HUES48 (cell line): ENCODE measurements at regions not wholly inside any gene's neighbourhood (a gene's known extent, or its start where the extent isn't known, plus 50 kb on each side); places are given as distances from the start of the nearest gene placed in this dataset.

Experiments
- H3K27ac ChIP-seq: one replicate; pipeline ENCODE4 v1.7.0; 2013; ENCODE audit warnings: low read depth, low read length, inconsistent platforms
- H3K27me3 ChIP-seq: 2 replicates; pipeline ENCODE4 v1.6.1; 2013; ENCODE audit warnings: mild to moderate bottlenecking, low read length; ENCODE audit not compliant: control insufficient read depth, insufficient read depth
- H3K36me3 ChIP-seq: 2 replicates; pipeline ENCODE4 v1.6.1; 2013; ENCODE audit warnings: low read length; ENCODE audit not compliant: control insufficient read depth, insufficient read depth
- H3K4me1 ChIP-seq: 2 replicates; pipeline ENCODE4 v1.6.1; 2013; ENCODE audit warnings: mild to moderate bottlenecking, low read length; ENCODE audit not compliant: control insufficient read depth, insufficient read depth
- H3K4me3 ChIP-seq: 2 replicates; pipeline ENCODE4 v1.5.1; 2013; ENCODE audit warnings: mild to moderate bottlenecking, low read depth, low read length
- H3K9ac ChIP-seq: 2 replicates; pipeline ENCODE4 v1.6.1; 2013; ENCODE audit warnings: mild to moderate bottlenecking, low read depth, low read length, moderate library complexity
- H3K9me3 ChIP-seq: 2 replicates; pipeline ENCODE4 v1.6.1; 2013; ENCODE audit warnings: low read length; ENCODE audit not compliant: control insufficient read depth, insufficient read depth

DNA sequence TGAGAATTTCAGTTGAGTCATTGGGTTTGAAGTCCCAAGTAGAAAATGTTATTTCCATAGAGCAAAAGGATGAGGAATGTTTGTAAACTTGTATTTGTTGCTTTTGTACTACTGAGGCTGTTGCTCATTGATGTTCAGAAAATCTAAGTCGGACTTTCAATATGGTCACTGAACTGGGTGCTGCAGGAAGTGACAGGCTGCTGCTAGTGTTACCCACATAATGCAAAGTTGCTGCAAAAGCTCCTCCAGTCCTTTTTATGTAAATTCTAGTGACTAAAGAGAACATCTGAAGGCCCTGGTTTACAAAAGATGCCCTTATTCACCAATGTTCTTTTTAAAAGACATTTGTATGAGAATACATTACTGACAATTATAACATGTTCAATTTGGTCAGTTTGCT is 131.1 kb upstream of the FAM98A start:
- no peaks in the 10 kb centered on the region for H3K9me3 ChIP-seq
- H3K36me3 ChIP-seq: no peaks in the 10 kb centered on the region
- peaks cover 4% of the 10 kb centered on the region; the same call in 1 of the 2 replicates for H3K4me1 ChIP-seq
- H3K27ac ChIP-seq: no peak overlapping the region
- no peaks in the 10 kb centered on the region for H3K27me3 ChIP-seq
- no peak overlapping the region for H3K4me3 ChIP-seq
- H3K9ac ChIP-seq: no peak overlapping the region

DNA sequence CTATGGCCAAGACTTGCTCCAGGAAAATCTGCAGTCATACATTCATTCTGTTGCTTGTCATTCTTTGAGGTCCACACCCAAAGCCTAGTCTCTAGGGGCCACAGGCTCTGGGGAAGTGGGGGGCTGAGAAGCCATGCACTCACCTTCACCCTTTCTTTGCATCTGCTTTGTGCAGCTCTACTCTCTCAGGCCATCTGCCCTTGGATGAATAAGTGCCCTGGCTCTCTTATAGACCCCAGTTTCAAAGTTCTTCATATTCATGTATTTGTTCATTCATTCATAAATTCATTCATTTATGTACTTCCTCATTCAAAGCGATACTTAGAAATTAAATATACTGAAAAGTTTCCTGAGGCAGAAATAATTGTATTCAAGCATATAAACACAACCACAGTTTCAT is 130.3 kb upstream of the FAM98A start:
- H3K9me3 ChIP-seq: no peaks in the 10 kb centered on the region
- no peak overlapping the region for H3K27ac ChIP-seq
- H3K27me3 ChIP-seq: no peaks in the 10 kb centered on the region
- no peak overlapping the region for H3K9ac ChIP-seq
- H3K4me1 ChIP-seq: peaks cover 4% of the 10 kb centered on the region; the same call in 1 of the 2 replicates
- no peak overlapping the region for H3K4me3 ChIP-seq
- H3K36me3 ChIP-seq: no peaks in the 10 kb centered on the region

DNA sequence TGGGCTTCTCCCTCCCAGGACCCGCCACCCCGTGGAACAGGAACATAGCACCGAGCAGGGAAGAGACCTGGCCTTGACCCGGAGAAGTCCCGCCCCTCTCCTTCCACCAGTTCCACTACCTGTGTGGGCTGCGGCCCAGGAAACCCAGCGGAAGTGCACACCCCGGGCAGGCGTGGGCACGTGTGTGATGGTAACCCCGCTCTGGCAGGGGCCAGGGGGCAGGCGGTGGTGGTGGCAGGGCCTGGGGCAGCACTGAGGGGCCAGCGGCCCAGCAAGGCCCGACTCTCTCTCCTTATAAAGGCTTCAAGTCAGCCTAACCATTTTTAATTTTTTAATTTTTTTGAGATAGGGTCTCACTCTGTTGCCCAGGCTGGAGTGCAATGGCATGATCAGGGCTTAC is 129.0 kb upstream of the FAM98A start:
- no peak overlapping the region for H3K27ac ChIP-seq
- H3K9ac ChIP-seq: no peak overlapping the region
- no peaks in the 10 kb centered on the region for H3K9me3 ChIP-seq
- H3K4me1 ChIP-seq: peaks cover 4% of the 10 kb centered on the region; the same call in 1 of the 2 replicates
- no peak overlapping the region for H3K4me3 ChIP-seq
- no peaks in the 10 kb centered on the region for H3K36me3 ChIP-seq
- no peaks in the 10 kb centered on the region for H3K27me3 ChIP-seq

DNA sequence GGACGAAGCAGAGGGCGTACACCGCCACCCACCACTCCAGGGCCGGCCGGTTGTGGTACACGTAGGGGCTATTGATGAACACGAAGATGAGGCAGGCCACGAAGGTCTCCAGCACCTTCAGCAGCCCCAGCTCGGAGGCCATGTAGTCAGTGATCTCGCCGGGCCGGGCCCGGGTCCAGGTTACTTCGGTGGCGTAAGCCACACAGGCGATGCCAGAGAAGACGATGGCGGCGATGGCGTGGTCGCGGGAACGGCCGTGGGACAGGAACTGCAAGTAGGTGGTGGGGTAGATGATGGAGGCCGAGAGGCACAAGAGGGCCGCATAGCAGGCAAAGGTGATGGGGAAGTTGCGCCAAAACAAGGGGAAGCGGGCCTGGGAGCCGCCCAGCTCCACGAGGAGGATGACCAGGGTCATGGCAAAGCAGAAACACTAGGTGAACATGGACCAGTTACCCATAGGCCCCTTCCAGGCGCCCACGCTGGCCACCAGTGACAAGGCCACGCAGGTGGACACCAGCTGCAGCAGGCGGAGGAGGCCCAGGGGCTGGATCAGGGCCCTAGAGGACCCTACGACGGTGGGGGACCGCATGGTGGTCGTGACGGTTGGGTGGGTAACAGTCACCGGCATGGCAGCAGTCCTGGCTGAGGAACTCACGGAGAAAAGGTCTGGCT is 128.4 kb upstream of the FAM98A start:
- H3K36me3 ChIP-seq: no peaks in the 10 kb centered on the region
- H3K4me1 ChIP-seq: peaks cover 4% of the 10 kb centered on the region; the same call in 1 of the 2 replicates
- H3K9ac ChIP-seq: no peak overlapping the region
- no peaks in the 10 kb centered on the region for H3K9me3 ChIP-seq
- H3K27me3 ChIP-seq: no peaks in the 10 kb centered on the region
- H3K4me3 ChIP-seq: no peak overlapping the region
- no peak overlapping the region for H3K27ac ChIP-seq

DNA sequence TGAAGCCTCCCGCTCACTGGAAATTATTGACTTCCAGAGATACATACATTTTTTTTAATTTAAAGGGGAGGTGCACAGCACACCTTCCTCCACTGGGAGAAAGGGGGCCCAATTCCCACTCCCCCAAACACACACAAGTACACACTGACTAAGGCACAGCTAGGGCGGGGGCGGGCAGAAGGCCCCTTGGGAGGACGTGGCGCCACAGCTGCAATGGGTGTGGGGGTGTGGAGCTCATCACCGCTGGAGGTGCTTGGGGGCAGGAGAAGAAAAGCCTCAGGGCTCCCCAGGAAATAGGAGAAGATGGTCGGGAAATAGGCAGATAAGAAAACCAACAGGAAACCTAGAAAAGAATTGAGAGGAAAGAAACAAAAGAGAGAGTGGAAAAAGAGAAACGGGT is 127.3 kb upstream of the FAM98A start:
- H3K9ac ChIP-seq: no peak overlapping the region
- H3K27me3 ChIP-seq: no peaks in the 10 kb centered on the region
- H3K9me3 ChIP-seq: no peaks in the 10 kb centered on the region
- no peaks in the 10 kb centered on the region for H3K36me3 ChIP-seq
- peaks cover 4% of the 10 kb centered on the region; the same call in 1 of the 2 replicates for H3K4me1 ChIP-seq
- H3K27ac ChIP-seq: no peak overlapping the region
- H3K4me3 ChIP-seq: no peak overlapping the region

DNA sequence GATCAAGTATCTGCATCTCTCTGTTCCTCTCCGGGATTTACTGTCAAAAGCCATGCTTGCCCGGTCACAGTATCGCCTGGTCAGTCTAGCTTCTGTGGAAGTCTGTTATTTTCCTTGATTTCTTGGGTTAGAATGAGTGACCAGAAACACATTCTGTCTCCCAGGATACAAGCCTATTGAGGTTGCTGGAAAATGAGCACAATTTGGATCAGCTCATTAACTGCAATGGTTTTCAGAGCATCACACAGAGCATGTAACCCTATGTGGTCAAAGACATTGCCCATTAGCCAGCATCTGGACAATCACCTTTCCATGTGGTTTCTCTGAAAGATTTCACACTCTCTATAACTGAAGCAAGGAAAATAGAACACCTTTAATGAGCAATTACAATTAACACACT is 124.2 kb upstream of the FAM98A start:
- Histone ChIP-seq H3K9ac (no peak overlapping the region), H3K9me3 (no peaks in the 10 kb centered on the region), H3K27me3 (no peaks in the 10 kb centered on the region), H3K4me3 (no peak overlapping the region), H3K36me3 (no peaks in the 10 kb centered on the region), H3K27ac (no peak overlapping the region), H3K4me1 (no peaks in the 10 kb centered on the region)

DNA sequence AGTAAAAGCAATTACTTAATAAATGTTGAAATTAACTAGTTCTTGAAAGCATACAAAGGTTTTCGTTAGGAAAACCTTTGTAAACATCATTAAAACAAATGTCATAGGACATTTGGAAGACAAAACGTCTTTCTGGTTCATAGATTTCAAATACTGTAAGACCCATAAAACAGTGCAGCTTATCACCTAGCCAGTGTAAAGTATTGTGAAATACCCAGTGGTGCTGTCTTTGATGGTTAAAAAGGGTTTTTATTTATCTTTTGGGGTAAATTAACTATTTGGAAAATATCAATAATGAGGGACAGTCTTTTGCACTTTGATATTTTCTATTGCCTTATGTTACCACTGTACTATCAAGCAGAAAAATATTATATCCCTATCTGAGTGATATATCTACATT is 120.0 kb upstream of the FAM98A start:
- Histone ChIP-seq H3K4me3 (no peak overlapping the region), H3K27ac (no peak overlapping the region), H3K9me3 (no peaks in the 10 kb centered on the region), H3K9ac (no peak overlapping the region), H3K4me1 (no peaks in the 10 kb centered on the region), H3K27me3 (no peaks in the 10 kb centered on the region), H3K36me3 (no peaks in the 10 kb centered on the region)

DNA sequence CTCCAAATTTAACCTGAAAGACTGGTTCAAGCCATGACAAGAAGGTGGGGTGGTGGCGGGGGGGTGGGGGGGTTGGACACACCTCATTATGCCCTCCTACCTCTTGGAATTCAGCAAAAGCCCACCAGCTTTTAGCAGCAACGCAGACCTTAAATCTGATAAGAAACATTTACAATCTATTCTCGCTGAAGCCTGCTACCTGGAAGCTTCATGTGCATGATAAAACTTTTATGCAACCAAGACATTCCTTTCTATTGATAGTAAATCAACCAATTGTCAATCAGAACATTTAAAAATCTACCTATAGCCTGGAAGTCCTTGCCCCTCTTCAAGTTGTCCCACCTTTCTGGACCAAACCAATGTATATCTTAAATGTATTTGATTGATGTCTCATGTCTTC is 113.6 kb upstream of the FAM98A start:
- Histone ChIP-seq H3K4me1 (peaks cover 12% of the 10 kb centered on the region), H3K9ac (no peak overlapping the region), H3K4me3 (no peak overlapping the region), H3K27ac (no peak overlapping the region), H3K9me3 (peaks cover 5% of the 10 kb centered on the region; the same call in 1 of the 2 replicates), H3K27me3 (no peaks in the 10 kb centered on the region), H3K36me3 (no peaks in the 10 kb centered on the region)

DNA sequence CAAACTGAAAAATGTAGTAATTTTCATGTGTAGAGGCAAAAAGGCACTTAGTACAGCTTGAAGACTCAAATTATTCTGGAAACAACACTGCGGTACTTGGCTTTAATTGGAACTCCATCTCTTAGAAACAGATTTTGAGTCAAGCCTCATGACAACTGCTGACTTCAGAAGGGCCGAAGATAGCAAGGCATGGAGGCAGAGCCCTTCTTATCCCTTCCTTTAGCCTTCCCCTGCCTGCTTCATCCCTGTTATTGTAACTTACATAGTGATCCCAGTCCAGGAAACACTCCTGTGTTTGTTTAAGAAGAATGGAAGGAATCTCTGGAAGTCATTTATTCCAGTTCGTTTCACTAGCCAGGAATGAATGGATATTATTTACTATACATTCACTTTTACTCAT is 110.9 kb upstream of the FAM98A start:
- Histone ChIP-seq H3K27me3 (no peaks in the 10 kb centered on the region), H3K4me3 (no peak overlapping the region), H3K27ac (no peak overlapping the region), H3K9me3 (peaks cover 5% of the 10 kb centered on the region; the same call in 1 of the 2 replicates), H3K4me1 (peaks cover 13% of the 10 kb centered on the region), H3K9ac (no peak overlapping the region), H3K36me3 (no peaks in the 10 kb centered on the region)

DNA sequence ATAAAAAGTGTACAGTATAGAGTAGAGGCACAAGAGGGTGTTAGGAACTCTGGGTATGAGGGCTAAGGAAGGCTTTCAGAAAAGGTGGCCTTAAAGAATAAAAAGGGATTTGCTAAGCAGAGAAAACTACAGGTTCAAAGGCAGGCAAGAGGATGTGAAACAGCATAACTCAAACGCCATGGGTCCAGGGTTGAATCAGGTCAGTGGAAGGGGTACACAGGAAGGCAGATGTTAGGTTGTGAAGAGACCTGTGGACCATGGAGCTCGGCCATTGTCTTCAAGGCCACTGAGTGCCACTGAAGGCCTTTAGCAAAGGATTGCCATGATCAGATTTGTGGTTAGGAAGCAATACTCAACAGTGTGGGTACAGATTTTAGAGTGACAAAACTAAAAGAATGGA is 108.2 kb upstream of the FAM98A start:
- Histone ChIP-seq H3K4me1 (peaks cover 23% of the 10 kb centered on the region), H3K4me3 (no peak overlapping the region), H3K9me3 (no peaks in the 10 kb centered on the region), H3K27ac (no peak overlapping the region), H3K36me3 (no peaks in the 10 kb centered on the region), H3K27me3 (no peaks in the 10 kb centered on the region), H3K9ac (no peak overlapping the region)

DNA sequence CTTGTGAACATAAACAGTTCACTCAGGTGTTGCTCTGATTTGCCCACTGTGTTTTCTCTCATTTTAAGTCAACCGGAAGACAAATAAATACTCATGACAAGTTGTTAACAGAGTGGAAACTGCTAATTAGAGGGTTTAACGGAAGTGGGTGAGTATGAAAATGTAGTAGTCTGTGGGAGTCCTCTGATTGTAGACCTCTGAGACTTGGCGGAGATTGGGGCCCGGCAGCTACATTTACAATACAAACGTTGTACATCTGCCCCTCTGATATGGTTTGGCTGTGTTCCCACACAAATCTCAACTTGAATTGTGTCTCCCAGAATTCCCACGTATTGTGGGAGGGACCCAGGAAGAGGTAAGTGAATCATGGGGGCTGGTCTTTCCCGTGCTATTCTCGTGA is 107.3 kb upstream of the FAM98A start:
- no peak overlapping the region for H3K27ac ChIP-seq
- H3K4me3 ChIP-seq: no peak overlapping the region
- no peaks in the 10 kb centered on the region for H3K9me3 ChIP-seq
- no peaks in the 10 kb centered on the region for H3K36me3 ChIP-seq
- peaks cover 14% of the 10 kb centered on the region for H3K4me1 ChIP-seq
- H3K27me3 ChIP-seq: no peaks in the 10 kb centered on the region
- H3K9ac ChIP-seq: no peak overlapping the region
